Suprapubic skin (tissue), 4 donors: ENCODE measurements at regions not wholly inside any gene's neighbourhood (a gene's known extent, or its start where the extent isn't known, plus 50 kb on each side); places are given as distances from the start of the nearest gene placed in this dataset.
A peak's percentile ranks its signal among the peaks of the same experiment; 100 is the strongest.

Experiments
- DNase-seq, 2 donors: peaks; one replicate each; pipeline ENCODE4 v3.0.0-alpha.2; 2019; ENCODE audit warnings: low spot score in 2 of 2
- H3K27ac ChIP-seq: fragments of 200-600 bp; sonication (generic); one replicate; pipeline ENCODE4 v1.5.1; 2019
- H3K27me3 ChIP-seq: fragments of 200-600 bp; sonication (generic); one replicate; pipeline ENCODE4 v1.5.1; 2019
- H3K36me3 ChIP-seq: fragments of 200-600 bp; sonication (generic); one replicate; pipeline ENCODE4 v1.5.1; 2019
- H3K4me1 ChIP-seq: fragments of 200-600 bp; sonication (generic); one replicate; pipeline ENCODE4 v1.5.1; 2019
- H3K4me3 ChIP-seq: fragments of 200-600 bp; sonication (generic); one replicate; pipeline ENCODE4 v1.5.1; 2019; ENCODE audit warnings: mild to moderate bottlenecking
- H3K9me3 ChIP-seq: fragments of 200-600 bp; sonication (generic); one replicate; pipeline ENCODE4 v1.5.1; 2019
- EP300 ChIP-seq: sonication (generic); formaldehyde crosslinking; IDR thresholded peaks from one replicate; pipeline ENCODE4 v1.6.1; 2017; ENCODE audit warnings: antibody characterized with exemption
- POLR2A ChIP-seq, 2 donors: fragments of 450-650 bp; IDR thresholded peaks; one replicate each; pipeline ENCODE4 v1.6.1; 2017; ENCODE audit warnings: antibody characterized with exemption in 2 of 2, mild to moderate bottlenecking in 2 of 2, moderate library complexity in 2 of 2
- POLR2AphosphoS5 ChIP-seq, 3 donors: sonication (generic); formaldehyde crosslinking; IDR thresholded peaks; one replicate each; pipeline ENCODE4 v1.6.1; 2017; ENCODE audit warnings: antibody characterized with exemption in 3 of 3
- WGBS: methylation state at CpG from one replicate; pipeline ENCODE4 v1.1.5; 2018; 5-methylcytosine and 5-hydroxymethylcytosine counted together
- TF ChIP-seq, protein P1 (sequence below), 2 donors: fragments of 200-600 bp in 1 of 2; fragments of 450-650 bp in 1 of 2; sonication (generic) in 1 of 2; IDR thresholded peaks; one replicate each; pipeline ENCODE4 v1.5.1; 2016 to 2019; ENCODE audit warnings: antibody characterized with exemption in 2 of 2, mild to moderate bottlenecking in 1 of 2, moderate library complexity in 1 of 2

DNA sequence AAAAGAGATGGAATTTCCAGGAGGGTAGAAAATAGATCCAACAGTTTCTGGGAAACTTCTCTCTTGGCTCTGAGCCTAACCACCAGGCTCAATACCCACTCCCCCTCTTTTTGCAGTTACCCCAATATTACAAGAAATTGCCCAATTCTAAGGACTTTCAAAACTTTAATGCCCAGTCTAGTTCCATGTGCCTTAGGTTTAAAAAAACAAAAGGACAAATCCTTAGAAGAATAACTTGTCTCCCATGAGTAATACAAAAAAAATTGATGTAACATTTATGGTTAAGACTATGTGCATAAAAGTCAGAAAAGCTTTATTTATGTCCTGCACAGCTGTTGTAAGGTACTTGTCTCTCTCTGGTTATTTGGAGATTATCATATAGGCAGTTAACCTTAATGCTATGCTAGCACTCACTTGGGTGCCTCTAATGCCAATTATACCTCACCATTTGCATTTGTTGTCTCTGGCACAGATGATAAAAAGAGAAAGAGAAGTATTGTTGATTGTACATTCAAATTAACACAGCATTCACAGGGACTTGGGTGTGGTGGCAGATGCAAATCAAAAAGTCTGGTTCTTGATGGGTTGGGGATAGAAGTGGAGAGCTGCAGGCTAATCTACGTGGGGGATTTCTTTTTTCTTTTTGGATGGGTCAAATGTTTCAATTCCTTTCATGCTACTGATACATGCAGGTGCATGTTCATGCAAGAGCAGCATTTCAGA lies 159.4 kb downstream of the PIK3R1 start:
- Histone ChIP-seq H3K36me3 (no peaks in the 10 kb centered on the region), H3K9me3 (no peaks in the 10 kb centered on the region), H3K27me3 (no peaks in the 10 kb centered on the region), H3K27ac (peak overlapping the region; percentile 49), H3K4me3 (no peak overlapping the region), H3K4me1 (peaks cover 33% of the 10 kb centered on the region)
- TF ChIP-seq POLR2A (IDR thresholded peaks at IDR 0.05) (no peak), EP300 (no peak), POLR2AphosphoS5 (IDR thresholded peaks at IDR 0.05) (no peak)
- TF ChIP-seq, protein P1, sequence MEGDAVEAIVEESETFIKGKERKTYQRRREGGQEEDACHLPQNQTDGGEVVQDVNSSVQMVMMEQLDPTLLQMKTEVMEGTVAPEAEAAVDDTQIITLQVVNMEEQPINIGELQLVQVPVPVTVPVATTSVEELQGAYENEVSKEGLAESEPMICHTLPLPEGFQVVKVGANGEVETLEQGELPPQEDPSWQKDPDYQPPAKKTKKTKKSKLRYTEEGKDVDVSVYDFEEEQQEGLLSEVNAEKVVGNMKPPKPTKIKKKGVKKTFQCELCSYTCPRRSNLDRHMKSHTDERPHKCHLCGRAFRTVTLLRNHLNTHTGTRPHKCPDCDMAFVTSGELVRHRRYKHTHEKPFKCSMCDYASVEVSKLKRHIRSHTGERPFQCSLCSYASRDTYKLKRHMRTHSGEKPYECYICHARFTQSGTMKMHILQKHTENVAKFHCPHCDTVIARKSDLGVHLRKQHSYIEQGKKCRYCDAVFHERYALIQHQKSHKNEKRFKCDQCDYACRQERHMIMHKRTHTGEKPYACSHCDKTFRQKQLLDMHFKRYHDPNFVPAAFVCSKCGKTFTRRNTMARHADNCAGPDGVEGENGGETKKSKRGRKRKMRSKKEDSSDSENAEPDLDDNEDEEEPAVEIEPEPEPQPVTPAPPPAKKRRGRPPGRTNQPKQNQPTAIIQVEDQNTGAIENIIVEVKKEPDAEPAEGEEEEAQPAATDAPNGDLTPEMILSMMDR (IDR thresholded peaks at IDR 0.05), result no peak
- 38% methylated on average over 1 of the region's 1 CpG for WGBS
- no peak for DNase-seq

DNA sequence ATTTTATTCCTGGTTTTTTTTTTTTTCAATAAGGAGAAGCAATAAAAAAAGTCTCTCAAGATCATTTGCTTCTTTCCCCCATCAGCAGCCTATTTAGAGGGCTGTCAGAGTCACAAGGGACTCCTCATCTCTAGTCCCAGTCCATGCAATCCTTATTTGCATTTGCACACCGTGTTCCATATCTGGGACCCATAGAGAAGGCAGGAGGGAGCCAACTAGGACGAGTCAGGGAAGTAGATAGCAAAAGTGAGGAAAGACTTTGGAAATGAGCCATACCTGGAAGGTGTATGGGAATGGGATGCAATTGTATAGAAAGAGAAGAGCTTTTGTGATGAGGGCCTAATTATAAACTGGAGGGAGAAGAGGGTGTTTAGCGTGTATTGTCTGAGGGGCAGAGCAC lies 160.0 kb downstream of the PIK3R1 start:
- TF ChIP-seq EP300 (no peak), POLR2AphosphoS5 (IDR thresholded peaks at IDR 0.05) (no peak), POLR2A (IDR thresholded peaks at IDR 0.05) (no peak)
- TF ChIP-seq, protein P1 (IDR thresholded peaks at IDR 0.05), result no peak
- Histone ChIP-seq H3K36me3 (no peaks in the 10 kb centered on the region), H3K9me3 (no peaks in the 10 kb centered on the region), H3K27me3 (no peaks in the 10 kb centered on the region), H3K27ac (peak overlapping the region; percentile 49), H3K4me1 (peaks cover 39% of the 10 kb centered on the region), H3K4me3 (no peak overlapping the region)
- DNase-seq, result no peak
- 44% methylated on average over 3 of the region's 3 CpGs for WGBS

DNA sequence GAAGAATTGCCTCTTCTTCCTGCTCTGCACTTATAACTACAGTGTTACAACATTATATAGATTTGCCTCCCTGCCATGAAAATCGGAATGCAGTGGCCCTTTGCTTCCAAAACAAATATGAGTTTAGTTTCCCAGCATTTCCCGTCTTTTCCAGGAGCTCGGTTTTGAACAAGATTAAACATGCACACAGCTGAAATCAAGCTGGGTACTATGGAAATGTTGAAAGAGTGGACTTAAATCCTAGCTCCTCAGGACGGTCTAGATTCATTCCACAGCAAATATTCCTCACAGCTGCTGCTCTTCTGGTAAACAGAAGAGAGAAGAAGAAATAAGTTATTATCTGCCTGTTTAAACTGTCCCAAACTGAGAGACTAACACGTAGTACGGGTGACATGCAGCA lies 161.4 kb downstream of the PIK3R1 start:
- H3K4me3 ChIP-seq, result no peak overlapping the region
- no peak for DNase-seq
- no peaks in the 10 kb centered on the region for H3K9me3 ChIP-seq
- TF ChIP-seq EP300 (no peak), POLR2A (IDR thresholded peaks at IDR 0.05) (no peak), POLR2AphosphoS5 (IDR thresholded peaks at IDR 0.05) (no peak)
- TF ChIP-seq, protein P1 (IDR thresholded peaks at IDR 0.05), result no peak
- WGBS, result 29% methylated on average over 6 of the region's 6 CpGs
- peaks cover 39% of the 10 kb centered on the region for H3K4me1 ChIP-seq
- no peaks in the 10 kb centered on the region for H3K36me3 ChIP-seq
- no peaks in the 10 kb centered on the region for H3K27me3 ChIP-seq
- peak overlapping the region; percentile 66 for H3K27ac ChIP-seq

DNA sequence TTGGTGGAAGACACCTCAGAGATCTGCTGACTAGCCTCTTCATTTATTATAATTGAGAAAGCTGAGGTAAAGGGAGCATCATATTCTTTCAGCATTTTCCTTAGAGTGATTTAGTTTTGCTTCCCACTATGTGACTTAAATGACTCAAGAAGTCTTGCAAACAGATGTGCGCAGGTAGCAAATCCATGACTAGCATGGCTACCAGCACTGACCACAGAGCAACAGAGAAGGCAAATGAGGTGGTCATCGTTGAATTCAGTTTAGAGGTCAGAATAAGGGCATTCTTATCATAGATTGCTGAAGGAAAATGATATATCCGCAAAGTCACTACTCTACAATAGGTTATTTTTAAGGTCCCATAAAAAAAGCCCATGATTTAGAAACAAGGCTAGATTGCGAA lies 162.2 kb downstream of the PIK3R1 start:
- no peak for DNase-seq
- no peaks in the 10 kb centered on the region for H3K36me3 ChIP-seq
- no peak for TF ChIP-seq POLR2AphosphoS5 (IDR thresholded peaks at IDR 0.05)
- peak overlapping the region; percentile 66 for H3K27ac ChIP-seq
- no peaks in the 10 kb centered on the region for H3K9me3 ChIP-seq
- 96% methylated on average over 4 of the region's 4 CpGs for WGBS
- no peak overlapping the region for H3K4me3 ChIP-seq
- peaks cover 45% of the 10 kb centered on the region for H3K4me1 ChIP-seq
- H3K27me3 ChIP-seq, result no peaks in the 10 kb centered on the region

DNA sequence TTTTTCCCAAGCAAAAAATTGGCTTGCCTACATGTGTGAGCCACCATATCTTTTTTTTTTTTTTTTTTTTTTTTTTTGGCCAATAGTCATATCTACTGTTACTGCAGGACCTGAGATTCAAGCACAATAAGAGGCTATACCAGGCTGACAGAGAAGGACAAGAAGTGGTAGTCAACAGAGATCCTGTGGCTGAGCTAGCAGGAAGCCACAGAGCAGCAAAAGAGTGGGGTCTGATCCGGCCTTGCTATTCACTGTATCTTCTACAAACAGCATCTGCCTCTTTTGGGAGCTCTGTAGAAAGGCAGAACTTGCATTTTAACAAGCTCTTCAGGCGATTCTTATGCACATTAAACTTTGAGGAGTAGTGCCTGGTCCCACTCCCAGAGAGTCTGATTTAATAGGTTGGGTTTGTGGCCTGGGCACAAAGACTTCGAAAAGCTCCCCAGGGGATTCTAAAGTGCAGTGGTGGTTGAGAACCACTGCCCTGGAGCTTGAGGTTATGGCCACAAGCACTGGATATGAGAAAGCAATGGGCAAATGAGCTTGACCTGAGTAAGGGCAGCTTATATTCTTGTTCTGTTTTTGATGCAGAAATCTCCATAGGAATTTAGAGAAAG lies 162.8 kb downstream of the PIK3R1 start:
- no peak for DNase-seq
- WGBS, result 66% methylated on average over 3 of the region's 3 CpGs
- Histone ChIP-seq H3K27me3 (no peaks in the 10 kb centered on the region), H3K36me3 (no peaks in the 10 kb centered on the region), H3K27ac (no peak overlapping the region), H3K4me3 (no peak overlapping the region), H3K4me1 (peaks cover 50% of the 10 kb centered on the region), H3K9me3 (no peaks in the 10 kb centered on the region)
- TF ChIP-seq POLR2AphosphoS5 (IDR thresholded peaks at IDR 0.05), result no peak
- no peak for TF ChIP-seq EP300
- no peak for TF ChIP-seq POLR2A (IDR thresholded peaks at IDR 0.05)
- TF ChIP-seq, protein P1 (IDR thresholded peaks at IDR 0.05), result no peak
